Type B pancreatic cell (in vitro differentiated cells): ENCODE measurements at regions not wholly inside any gene's neighbourhood (a gene's known extent, or its start where the extent isn't known, plus 50 kb on each side); places are given as distances from the start of the nearest gene placed in this dataset.

ENCODE experiments used
- DNase-seq: peaks from one replicate; pipeline ENCODE4 v3.0.0; 2021; ENCODE audit warnings: mixed read lengths; ENCODE audit not compliant: unreplicated experiment; ENCODE audit errors: extremely low spot score
- H3K27ac Mint-ChIP-seq: 2 replicates; pipeline ENCODE4 v1.8.0; 2021; ENCODE audit warnings: mild to moderate bottlenecking, mixed read lengths
- H3K27me3 Mint-ChIP-seq: 2 replicates; pipeline ENCODE4 v1.8.0; 2021; ENCODE audit warnings: mixed read lengths
- H3K36me3 Mint-ChIP-seq: 2 replicates; pipeline ENCODE4 v1.8.0; 2021; ENCODE audit warnings: mixed read lengths
- H3K4me1 Mint-ChIP-seq: one replicate; pipeline ENCODE4 v1.8.0; 2021; ENCODE audit warnings: mixed read lengths; ENCODE audit not compliant: unreplicated experiment
- H3K4me3 Mint-ChIP-seq: 2 replicates; pipeline ENCODE4 v1.8.0; 2021; ENCODE audit warnings: mild to moderate bottlenecking, mixed read lengths
- H3K9me3 Mint-ChIP-seq: 2 replicates; pipeline ENCODE4 v1.8.0; 2021; ENCODE audit warnings: mixed read lengths
- CTCF ChIP-seq: fragments of 200-600 bp; sonication (generic); conservative IDR thresholded peaks from 2 replicates; pipeline ENCODE4 v1.5.0; 2021; ENCODE audit warnings: antibody characterized with exemption, mild to moderate bottlenecking

DNA sequence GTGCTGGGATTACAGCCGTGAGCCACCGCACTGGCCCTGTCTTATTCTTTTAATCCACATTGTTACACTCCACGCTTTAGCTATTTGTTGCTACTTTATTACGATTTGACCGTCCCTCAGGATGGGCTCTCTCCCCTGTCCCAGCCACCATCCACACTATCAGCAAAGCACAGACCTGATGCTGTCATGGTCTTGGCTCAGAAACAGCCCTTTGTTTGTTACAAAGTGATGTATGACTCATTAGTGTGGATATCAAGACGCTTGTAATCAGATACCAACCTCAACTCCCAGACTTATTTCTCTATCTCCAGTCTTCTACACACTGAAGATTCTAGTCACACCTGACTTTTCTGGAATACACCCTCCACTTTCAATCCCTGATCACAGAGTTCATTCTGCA, 84.6 kb upstream of the FREM2 start:
- Mint-ChIP-seq H3K4me3 (no peak overlapping the region), H3K4me1 (peaks cover 4% of the 10 kb centered on the region), H3K27me3 (no peaks in the 10 kb centered on the region), H3K36me3 (peaks cover 3% of the 10 kb centered on the region), H3K9me3 (no peaks in the 10 kb centered on the region), H3K27ac (no peak overlapping the region)
- TF ChIP-seq CTCF = no peak
- no peak for DNase-seq

DNA sequence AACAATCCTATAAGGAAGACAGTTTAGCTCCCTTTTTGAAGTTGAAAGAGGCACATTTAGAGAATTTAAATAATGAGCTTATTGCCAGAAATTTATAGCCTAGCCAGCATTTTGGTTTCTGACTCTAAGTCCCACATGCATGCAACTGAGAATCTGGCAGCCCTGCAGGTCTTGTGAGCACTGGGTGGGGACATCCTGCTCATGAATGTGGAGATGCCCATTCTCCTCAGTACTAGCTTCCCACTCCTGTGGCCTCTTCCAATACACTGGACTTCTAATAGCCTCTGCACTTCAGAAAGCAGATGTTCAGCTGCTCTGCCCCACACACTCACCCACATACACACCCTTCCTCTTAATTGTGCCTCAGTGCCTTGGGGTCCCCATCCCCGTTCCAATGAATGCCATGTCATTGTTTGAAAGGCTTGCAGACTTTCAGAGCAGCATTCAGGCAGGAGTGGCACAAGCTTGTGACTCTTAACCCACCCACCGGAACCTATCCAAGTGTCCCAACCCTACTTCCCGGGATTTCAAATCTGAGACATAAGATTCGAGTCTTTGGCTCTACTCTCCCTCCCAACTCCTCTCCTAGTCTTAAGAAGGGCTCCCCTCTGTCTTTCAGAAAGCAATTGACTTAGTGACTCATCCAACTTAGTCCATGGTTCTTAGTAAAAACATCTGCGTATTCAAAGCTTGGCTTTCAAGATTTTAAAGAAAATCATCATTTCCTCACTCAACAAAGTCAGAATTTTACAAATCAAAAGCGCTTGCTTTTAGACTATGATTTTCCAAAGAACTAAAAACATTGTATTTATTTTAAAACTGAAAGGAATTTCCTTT, 80.0 kb upstream of the FREM2 start:
- Mint-ChIP-seq H3K4me1 (peaks cover 12% of the 10 kb centered on the region), H3K9me3 (no peaks in the 10 kb centered on the region), H3K4me3 (no peak overlapping the region), H3K36me3 (peaks cover 3% of the 10 kb centered on the region), H3K27me3 (no peaks in the 10 kb centered on the region), H3K27ac (no peak overlapping the region)
- TF ChIP-seq CTCF = no peak
- no peak for DNase-seq

DNA sequence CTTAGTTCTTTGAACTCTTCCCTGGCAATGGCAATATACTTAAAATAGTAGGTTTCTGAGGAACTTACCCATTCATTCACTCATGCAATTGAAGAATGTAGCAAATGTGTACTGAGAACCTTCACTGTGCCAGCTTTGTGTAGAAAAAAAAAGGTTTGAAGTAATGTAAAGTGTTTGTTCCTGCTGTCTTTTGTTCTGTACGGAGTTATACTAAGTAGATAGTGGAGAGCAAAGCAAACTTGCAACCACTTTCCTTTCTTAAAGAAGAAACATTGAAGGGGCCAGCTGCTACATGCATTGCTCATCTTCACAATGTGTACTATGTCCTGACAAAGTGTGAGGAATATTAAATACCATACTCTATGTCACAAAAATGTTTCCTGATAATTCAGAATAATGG, 68.9 kb upstream of the FREM2 start:
- no peak for TF ChIP-seq CTCF
- Mint-ChIP-seq H3K27me3 (no peaks in the 10 kb centered on the region), H3K36me3 (no peaks in the 10 kb centered on the region), H3K27ac (no peak overlapping the region), H3K4me3 (no peak overlapping the region), H3K9me3 (no peaks in the 10 kb centered on the region), H3K4me1 (no peaks in the 10 kb centered on the region)
- no peak for DNase-seq

- H3K9me3 Mint-ChIP-seq = no peaks in the 10 kb centered on the region
- H3K27ac Mint-ChIP-seq = no peak overlapping the region
- no peaks in the 10 kb centered on the region for H3K27me3 Mint-ChIP-seq
These were observed 68.5 kb upstream of the FREM2 start for GRCh38 chr13:38618336-38618735.

GRCh38 chr13:38618881-38619280, 68.0 kb upstream of the FREM2 start:
- H3K4me3 Mint-ChIP-seq = no peak overlapping the region
- H3K27me3 Mint-ChIP-seq = no peaks in the 10 kb centered on the region
- no peaks in the 10 kb centered on the region for H3K9me3 Mint-ChIP-seq
- DNase-seq = no peak
- H3K4me1 Mint-ChIP-seq = no peaks in the 10 kb centered on the region
- TF ChIP-seq CTCF = no peak
- no peaks in the 10 kb centered on the region for H3K36me3 Mint-ChIP-seq
- no peak overlapping the region for H3K27ac Mint-ChIP-seq

More at GRCh38 chr13:38618336-38618735, 68.5 kb upstream of the FREM2 start:
- no peak for DNase-seq
- H3K36me3 Mint-ChIP-seq = no peaks in the 10 kb centered on the region
- H3K4me3 Mint-ChIP-seq = no peak overlapping the region
- no peaks in the 10 kb centered on the region for H3K4me1 Mint-ChIP-seq
- TF ChIP-seq CTCF = no peak
